ENCODE measurements at regions not wholly inside any gene's neighbourhood (a gene's known extent, or its start where the extent isn't known, plus 50 kb on each side); places are given as distances from the start of the nearest gene placed in this dataset.

DNA sequence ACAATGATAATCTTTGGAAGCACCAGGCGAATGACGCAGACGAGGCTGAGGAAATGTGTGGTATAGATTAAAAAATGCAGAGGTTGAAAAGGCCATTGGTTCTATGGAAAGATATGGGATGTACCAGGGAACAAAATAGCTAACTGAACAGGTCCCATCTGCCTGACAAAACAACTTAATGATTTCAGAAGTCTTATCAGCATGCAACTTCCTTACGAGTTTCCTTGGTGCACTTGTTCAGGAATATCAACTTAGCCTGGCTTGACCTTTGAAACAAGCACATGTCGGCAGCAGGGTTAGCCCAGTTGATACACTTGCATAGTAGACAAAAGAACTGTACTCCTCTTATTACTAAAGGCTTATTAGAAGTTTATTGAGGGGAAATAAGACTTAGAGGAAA lies 90.9 kb upstream of the CDH11 start:
- H3K4me2 ChIP-seq (ENCODE audit: low read length): no peak overlapping the region
- no peak for DNase-seq (ENCODE audit: low spot score)
- no peaks in the 10 kb centered on the region for H3K4me1 ChIP-seq (ENCODE audit: insufficient read depth, low read length, poor library complexity, severe bottlenecking)
- no peaks in the 10 kb centered on the region for H4K20me1 ChIP-seq (ENCODE audit: insufficient read depth, low read length)
- TF ChIP-seq, protein P1, sequence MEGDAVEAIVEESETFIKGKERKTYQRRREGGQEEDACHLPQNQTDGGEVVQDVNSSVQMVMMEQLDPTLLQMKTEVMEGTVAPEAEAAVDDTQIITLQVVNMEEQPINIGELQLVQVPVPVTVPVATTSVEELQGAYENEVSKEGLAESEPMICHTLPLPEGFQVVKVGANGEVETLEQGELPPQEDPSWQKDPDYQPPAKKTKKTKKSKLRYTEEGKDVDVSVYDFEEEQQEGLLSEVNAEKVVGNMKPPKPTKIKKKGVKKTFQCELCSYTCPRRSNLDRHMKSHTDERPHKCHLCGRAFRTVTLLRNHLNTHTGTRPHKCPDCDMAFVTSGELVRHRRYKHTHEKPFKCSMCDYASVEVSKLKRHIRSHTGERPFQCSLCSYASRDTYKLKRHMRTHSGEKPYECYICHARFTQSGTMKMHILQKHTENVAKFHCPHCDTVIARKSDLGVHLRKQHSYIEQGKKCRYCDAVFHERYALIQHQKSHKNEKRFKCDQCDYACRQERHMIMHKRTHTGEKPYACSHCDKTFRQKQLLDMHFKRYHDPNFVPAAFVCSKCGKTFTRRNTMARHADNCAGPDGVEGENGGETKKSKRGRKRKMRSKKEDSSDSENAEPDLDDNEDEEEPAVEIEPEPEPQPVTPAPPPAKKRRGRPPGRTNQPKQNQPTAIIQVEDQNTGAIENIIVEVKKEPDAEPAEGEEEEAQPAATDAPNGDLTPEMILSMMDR (conservative IDR thresholded peaks at IDR 0.05; ENCODE audit: low read length): no peak
- no peak for TF ChIP-seq EZH2phosphoT487 (IDR thresholded peaks at IDR 0.05; ENCODE audit: borderline replicate concordance, low read depth, low read length)
- H3K27ac ChIP-seq (ENCODE audit: low read depth, low read length, poor library complexity, severe bottlenecking): no peak overlapping the region
- H3K79me2 ChIP-seq (ENCODE audit: insufficient read depth, low read depth, low read length): no peaks in the 10 kb centered on the region
- no peaks in the 10 kb centered on the region for H3K9me2 ChIP-seq (ENCODE audit: insufficient read depth, low read length)
- H3K9me3 ChIP-seq (ENCODE audit: low read length): no peaks in the 10 kb centered on the region
- H2AFZ ChIP-seq (ENCODE audit: low read length): no peak overlapping the region
- ChIA-PET POLR2A (no interaction called here), CTCF (ENCODE audit: unreplicated experiment) (interaction anchor here (0.6 kb wide), 1 partner anchor 99 kb away, joined by 3 read pairs; no protein-coding TSS in a partner anchor)
- no peaks in the 10 kb centered on the region for H3K36me3 ChIP-seq (ENCODE audit: insufficient read depth, low read length)
- no TSS peak for BruUV-seq (replicated peaks)
- intact Hi-C loops (cut with micrococcal nuclease; ENCODE audit: unreplicated experiment): no loop called here
- H3K4me3 ChIP-seq (ENCODE audit: low read depth, low read length, poor library complexity, severe bottlenecking): no peak overlapping the region

DNA sequence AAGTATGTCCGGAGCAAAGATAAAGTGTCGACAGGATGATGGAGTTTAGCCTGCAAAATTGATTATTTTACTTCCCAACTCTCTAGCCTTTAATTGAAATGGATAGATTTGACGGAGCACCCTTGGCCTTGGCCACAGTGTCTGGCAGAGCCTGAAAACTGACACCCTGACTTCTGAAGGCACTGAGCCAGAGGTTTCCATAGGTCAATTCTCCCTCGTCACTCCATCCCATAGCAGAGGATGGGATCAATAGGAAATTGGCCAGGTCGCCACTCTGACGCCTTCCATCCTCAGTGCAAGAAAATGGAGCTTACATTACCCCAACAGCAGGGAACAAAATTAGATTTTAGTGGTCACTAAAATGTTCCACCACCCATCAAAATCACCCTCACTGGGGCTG lies 90.4 kb upstream of the CDH11 start:
- no peak for DNase-seq (ENCODE audit: low spot score)
- TF ChIP-seq, protein P1 (conservative IDR thresholded peaks at IDR 0.05; ENCODE audit: low read length): no peak
- no peak for TF ChIP-seq EZH2phosphoT487 (IDR thresholded peaks at IDR 0.05; ENCODE audit: borderline replicate concordance, low read depth, low read length)
- H2AFZ ChIP-seq (ENCODE audit: low read length): no peak overlapping the region
- H3K4me1 ChIP-seq (ENCODE audit: insufficient read depth, low read length, poor library complexity, severe bottlenecking): no peaks in the 10 kb centered on the region
- no peaks in the 10 kb centered on the region for H4K20me1 ChIP-seq (ENCODE audit: insufficient read depth, low read length)
- H3K27ac ChIP-seq (ENCODE audit: low read depth, low read length, poor library complexity, severe bottlenecking): no peak overlapping the region
- ChIA-PET POLR2A (no interaction called here), CTCF (ENCODE audit: unreplicated experiment) (interaction anchor here (0.6 kb wide), 1 partner anchor 99 kb away, joined by 3 read pairs; no protein-coding TSS in a partner anchor)
- H3K9me2 ChIP-seq (ENCODE audit: insufficient read depth, low read length): no peaks in the 10 kb centered on the region
- H3K9me3 ChIP-seq (ENCODE audit: low read length): no peaks in the 10 kb centered on the region
- intact Hi-C loops (cut with micrococcal nuclease; ENCODE audit: unreplicated experiment): no loop called here
- H3K36me3 ChIP-seq (ENCODE audit: insufficient read depth, low read length): no peaks in the 10 kb centered on the region
- no peak overlapping the region for H3K4me3 ChIP-seq (ENCODE audit: low read depth, low read length, poor library complexity, severe bottlenecking)
- H3K79me2 ChIP-seq (ENCODE audit: insufficient read depth, low read depth, low read length): no peaks in the 10 kb centered on the region
- H3K4me2 ChIP-seq (ENCODE audit: low read length): no peak overlapping the region
- BruUV-seq (replicated peaks): no TSS peak

DNA sequence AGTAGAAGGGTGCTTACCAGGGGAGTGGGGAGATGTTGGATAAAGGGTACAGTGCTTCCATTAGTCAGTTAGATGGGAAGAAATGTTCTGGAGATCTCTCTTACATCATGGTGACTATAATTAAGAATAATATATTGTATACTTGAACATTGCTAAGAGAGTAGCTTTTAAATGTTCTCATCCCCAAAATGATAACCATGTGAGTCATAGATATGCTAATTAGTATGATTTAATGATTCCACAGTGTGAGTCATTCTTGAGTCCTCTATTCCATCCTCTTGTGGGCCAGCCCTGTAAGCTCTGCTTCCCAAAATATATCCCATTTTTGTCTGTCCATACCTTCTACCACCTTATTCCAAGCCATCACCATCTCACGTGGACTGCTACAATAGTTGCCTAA lies 80.6 kb upstream of the CDH11 start:
- ChIA-PET CTCF (ENCODE audit: unreplicated experiment) (no interaction called here), POLR2A (no interaction called here)
- Histone ChIP-seq H4K20me1 (ENCODE audit: insufficient read depth, low read length) (no peaks in the 10 kb centered on the region), H3K79me2 (ENCODE audit: insufficient read depth, low read depth, low read length) (no peaks in the 10 kb centered on the region), H3K36me3 (ENCODE audit: insufficient read depth, low read length) (no peaks in the 10 kb centered on the region), H3K9me2 (ENCODE audit: insufficient read depth, low read length) (no peaks in the 10 kb centered on the region), H2AFZ (ENCODE audit: low read length) (no peak overlapping the region), H3K27ac (ENCODE audit: low read depth, low read length, poor library complexity, severe bottlenecking) (no peak overlapping the region), H3K4me3 (ENCODE audit: low read depth, low read length, poor library complexity, severe bottlenecking) (no peak overlapping the region), H3K9me3 (ENCODE audit: low read length) (no peaks in the 10 kb centered on the region), H3K4me2 (ENCODE audit: low read length) (no peak overlapping the region), H3K4me1 (ENCODE audit: insufficient read depth, low read length, poor library complexity, severe bottlenecking) (no peaks in the 10 kb centered on the region)
- intact Hi-C loops (cut with micrococcal nuclease; ENCODE audit: unreplicated experiment): no loop called here
- no peak for DNase-seq (ENCODE audit: low spot score)
- TF ChIP-seq, protein P1 (conservative IDR thresholded peaks at IDR 0.05; ENCODE audit: low read length): no peak
- TF ChIP-seq EZH2phosphoT487 (IDR thresholded peaks at IDR 0.05; ENCODE audit: borderline replicate concordance, low read depth, low read length): no peak
- no TSS peak for BruUV-seq (replicated peaks)
